Peyer's patch (tissue), 4 donors: ENCODE measurements at regions not wholly inside any gene's neighbourhood (a gene's known extent, or its start where the extent isn't known, plus 50 kb on each side); places are given as distances from the start of the nearest gene placed in this dataset.
A peak's percentile ranks its signal among the peaks of the same experiment; 100 is the strongest.

Experiments used
- DNase-seq, 3 donors: peaks; one replicate each; pipeline ENCODE4 v3.0.0-alpha.2; 2017 to 2019
- H3K27ac ChIP-seq, 4 donors: fragments of 200-600 bp; sonication (generic); one replicate each; pipeline ENCODE4 v1.5.1; 2016 to 2019
- H3K27me3 ChIP-seq, 2 donors: fragments of 200-600 bp; sonication (generic); one replicate each; pipeline ENCODE4 v1.5.1; 2019
- H3K36me3 ChIP-seq, 3 donors: fragments of 200-600 bp; sonication (generic); one replicate each; pipeline ENCODE4 v1.5.1; 2016 to 2019
- H3K4me1 ChIP-seq, 4 donors: fragments of 200-600 bp; sonication (generic); one replicate each; pipeline ENCODE4 v1.5.1; 2016 to 2019
- H3K4me3 ChIP-seq, 4 donors: fragments of 200-600 bp; sonication (generic); 1 replicate in 3 of 4; 2 replicates in 1 of 4; pipeline ENCODE4 v1.5.1; 2016 to 2019; ENCODE audit warnings: mild to moderate bottlenecking in 1 of 4
- H3K9me3 ChIP-seq, 4 donors: fragments of 200-600 bp; sonication (generic); one replicate each; pipeline ENCODE4 v1.5.1; 2016 to 2019; ENCODE audit warnings: mild to moderate bottlenecking in 1 of 4
- CTCF ChIP-seq, 6 experiments: fragments of 450-650 bp in 4 of 6; fragments of 200-600 bp in 2 of 6; sonication (generic) in 1 of 6; IDR thresholded peaks; one replicate each; pipeline ENCODE4 v1.5.1; 2017 to 2019; ENCODE audit warnings: antibody characterized with exemption in 6 of 6, mild to moderate bottlenecking in 3 of 6, moderate library complexity in 1 of 6
- POLR2A ChIP-seq, 2 donors: fragments of 450-650 bp; IDR thresholded peaks; one replicate each; pipeline ENCODE4 v1.5.1; 2017; ENCODE audit warnings: antibody characterized with exemption in 2 of 2, mild to moderate bottlenecking in 2 of 2, moderate library complexity in 2 of 2

GRCh38 chr4:153107246-153107645 is 97.0 kb upstream of the TRIM2 start:
- Histone ChIP-seq H3K4me1 (no peaks in the 10 kb centered on the region), H3K9me3 (no peaks in the 10 kb centered on the region), H3K27me3 (no peaks in the 10 kb centered on the region), H3K27ac (no peak overlapping the region), H3K36me3 (no peaks in the 10 kb centered on the region), H3K4me3 (no peak overlapping the region)
- no peak for DNase-seq
- TF ChIP-seq POLR2A (IDR thresholded peaks at IDR 0.05) (no peak), CTCF (IDR thresholded peaks at IDR 0.05) (no peak)

GRCh38 chr4:153109296-153109849 is 94.9 kb upstream of the TRIM2 start:
- no peaks in the 10 kb centered on the region for H3K36me3 ChIP-seq
- TF ChIP-seq CTCF (IDR thresholded peaks at IDR 0.05): no peak
- TF ChIP-seq POLR2A (IDR thresholded peaks at IDR 0.05): no peak
- H3K27ac ChIP-seq: no peak overlapping the region
- H3K9me3 ChIP-seq: no peaks in the 10 kb centered on the region
- no peaks in the 10 kb centered on the region for H3K4me1 ChIP-seq
- H3K4me3 ChIP-seq: no peak overlapping the region
- DNase-seq: no peak
- H3K27me3 ChIP-seq: no peaks in the 10 kb centered on the region

GRCh38 chr4:153110739-153111138 is 93.5 kb upstream of the TRIM2 start:
- H3K27me3 ChIP-seq: no peaks in the 10 kb centered on the region
- no peak for DNase-seq
- H3K4me3 ChIP-seq: no peak overlapping the region
- TF ChIP-seq POLR2A (IDR thresholded peaks at IDR 0.05) (no peak), CTCF (IDR thresholded peaks at IDR 0.05) (no peak)
- no peak overlapping the region for H3K27ac ChIP-seq
- H3K36me3 ChIP-seq: no peaks in the 10 kb centered on the region
- H3K4me1 ChIP-seq: peaks cover 0 to 6% (median 0%) of the 10 kb centered on the region in 4 donors
- H3K9me3 ChIP-seq: no peaks in the 10 kb centered on the region

- Histone ChIP-seq H3K9me3 (no peaks in the 10 kb centered on the region), H3K27me3 (no peaks in the 10 kb centered on the region), H3K4me3 (no peak overlapping the region), H3K36me3 (no peaks in the 10 kb centered on the region), H3K4me1 (peaks cover 0 to 11% (median 6%) of the 10 kb centered on the region in 4 donors), H3K27ac (no peak overlapping the region)
- DNase-seq: no peak
- TF ChIP-seq POLR2A (IDR thresholded peaks at IDR 0.05) (no peak), CTCF (IDR thresholded peaks at IDR 0.05) (no peak)
Measured at GRCh38 chr4:153111426-153112040, 92.7 kb upstream of the TRIM2 start.

- TF ChIP-seq POLR2A (IDR thresholded peaks at IDR 0.05) (no peak), CTCF (IDR thresholded peaks at IDR 0.05) (no peak)
- peaks cover 0 to 12% (median 7%) of the 10 kb centered on the region in 4 donors for H3K4me1 ChIP-seq
- peak in 2 of 3 donors; percentile 29 to 62 for DNase-seq
Measured at GRCh38 chr4:153112041-153112441, 92.2 kb upstream of the TRIM2 start.

More at GRCh38 chr4:153112041-153112441, 92.2 kb upstream of the TRIM2 start:
- no peak overlapping the region for H3K27ac ChIP-seq
- H3K36me3 ChIP-seq: no peaks in the 10 kb centered on the region
- no peaks in the 10 kb centered on the region for H3K27me3 ChIP-seq
- H3K4me3 ChIP-seq: no peak overlapping the region
- no peaks in the 10 kb centered on the region for H3K9me3 ChIP-seq
